HG03159 (cell line): ENCODE measurements at regions not wholly inside any gene's neighbourhood (a gene's known extent, or its start where the extent isn't known, plus 50 kb on each side); places are given as distances from the start of the nearest gene placed in this dataset.
"Not testable (repeated sequence)": the region's sequence is repeated elsewhere in the genome, so short reads cannot be mapped to it uniquely, and the experiment has no call there.

Experiments used
- ATAC-seq: cut with Tn5 transposase; IDR thresholded peaks from one replicate; pipeline ENCODE4 v1.9.1; 2021; ENCODE audit warnings: mild to moderate bottlenecking, moderate library complexity; ENCODE audit not compliant: unreplicated experiment

DNA sequence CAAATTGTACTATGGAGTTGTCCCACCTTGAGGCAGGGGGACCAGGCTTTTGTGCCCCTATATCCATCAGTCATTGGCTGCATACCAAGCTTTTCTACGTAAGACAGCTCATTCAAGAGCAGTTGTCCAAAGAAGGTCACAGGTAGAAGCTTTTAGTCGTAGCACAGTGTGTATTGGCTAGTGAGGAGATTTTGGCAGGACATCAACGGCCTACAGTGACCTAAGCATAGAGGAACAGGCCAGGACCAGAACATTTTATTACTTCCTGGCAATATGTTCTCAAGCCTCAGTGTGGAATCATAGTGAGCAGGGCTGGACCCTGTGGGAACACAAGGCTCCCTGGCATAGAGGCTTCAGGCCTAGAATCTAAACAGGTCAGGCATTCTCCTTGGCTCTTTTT lies 105.4 kb upstream of the ANKRD28 start:
- no peak for ATAC-seq

DNA sequence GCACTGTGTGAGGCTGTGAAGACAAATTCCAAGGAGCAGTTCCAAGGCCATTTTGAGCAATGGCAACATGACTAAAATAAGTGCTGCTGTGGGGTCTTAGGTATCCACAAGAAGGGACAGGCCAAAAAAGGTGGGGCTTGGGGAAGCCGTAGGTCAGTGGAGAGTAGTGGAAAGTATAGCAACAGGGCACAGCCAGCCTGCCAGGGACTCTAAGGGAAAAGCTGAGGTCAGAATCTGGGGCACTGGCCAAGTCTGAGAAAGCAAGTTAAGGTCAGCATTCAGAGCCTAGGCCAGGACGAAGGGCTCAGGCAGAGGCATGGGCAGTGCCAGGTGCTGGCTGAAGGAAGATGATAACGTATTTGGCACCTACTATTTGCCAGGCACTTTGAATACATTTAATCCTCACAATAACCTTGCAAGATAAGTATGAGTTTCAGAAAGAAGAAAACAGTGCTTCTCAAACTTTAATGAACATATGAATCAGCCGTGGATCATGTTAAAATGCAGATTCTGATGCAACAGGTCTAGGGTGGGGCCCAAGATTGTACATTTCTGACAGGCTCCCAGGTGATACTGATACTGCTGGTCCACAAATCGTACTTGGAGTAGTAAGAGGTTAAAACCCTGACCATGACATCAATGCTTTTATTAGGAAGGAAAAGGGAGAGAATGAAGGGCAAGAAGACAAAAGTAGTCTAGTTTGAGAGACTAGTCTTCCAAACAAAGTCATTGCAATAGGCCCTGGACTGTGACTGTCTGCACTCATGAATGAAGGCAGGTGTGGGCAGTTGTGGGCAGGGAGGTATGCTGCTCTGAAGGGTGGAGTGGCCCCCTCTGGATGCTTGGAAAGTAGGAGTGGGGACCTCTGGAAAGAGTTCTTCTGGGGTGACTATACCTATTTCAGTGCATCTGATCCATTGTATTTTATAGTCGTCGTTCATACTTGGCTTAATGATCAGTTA lies 106.3 kb upstream of the ANKRD28 start:
- no peak for ATAC-seq

DNA sequence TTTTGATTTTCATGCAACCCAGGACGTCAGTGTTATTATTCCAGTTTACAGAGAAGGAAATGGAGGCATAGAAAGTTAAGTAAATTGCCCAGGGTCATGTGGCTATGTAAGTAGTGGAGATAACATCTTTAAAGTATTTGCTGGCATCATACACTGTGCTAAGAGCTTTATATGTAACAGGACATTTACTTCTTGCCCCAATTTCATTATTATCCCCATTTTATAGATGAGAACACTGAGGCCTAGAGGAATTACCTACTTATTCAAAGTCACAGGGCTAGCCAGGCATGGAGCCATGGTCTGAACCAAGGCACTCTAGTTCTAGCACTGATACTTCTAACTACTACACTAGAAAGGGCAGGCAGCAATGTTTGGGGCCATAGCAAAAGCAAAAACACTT lies 107.3 kb upstream of the ANKRD28 start:
- no peak for ATAC-seq

DNA sequence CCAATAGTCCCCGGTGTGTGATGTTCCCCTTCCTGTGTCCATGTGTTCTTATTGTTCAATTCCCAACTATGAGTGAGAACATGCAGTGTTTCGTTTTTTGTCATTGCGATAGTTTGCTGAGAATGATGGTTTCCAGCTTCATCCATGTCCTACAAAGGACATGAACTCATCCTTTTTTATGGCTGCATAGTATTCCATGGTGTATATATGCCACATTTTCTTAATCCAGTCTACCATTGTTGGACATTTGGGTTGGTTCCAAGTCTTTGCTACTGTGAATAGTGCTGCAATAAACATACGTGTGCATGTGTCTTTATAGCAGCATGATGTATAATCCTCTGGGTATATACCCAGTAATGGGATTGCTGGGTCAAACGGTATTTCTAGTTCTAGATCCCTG lies 109.6 kb upstream of the ANKRD28 start:
- ATAC-seq: not testable (repeated sequence)

DNA sequence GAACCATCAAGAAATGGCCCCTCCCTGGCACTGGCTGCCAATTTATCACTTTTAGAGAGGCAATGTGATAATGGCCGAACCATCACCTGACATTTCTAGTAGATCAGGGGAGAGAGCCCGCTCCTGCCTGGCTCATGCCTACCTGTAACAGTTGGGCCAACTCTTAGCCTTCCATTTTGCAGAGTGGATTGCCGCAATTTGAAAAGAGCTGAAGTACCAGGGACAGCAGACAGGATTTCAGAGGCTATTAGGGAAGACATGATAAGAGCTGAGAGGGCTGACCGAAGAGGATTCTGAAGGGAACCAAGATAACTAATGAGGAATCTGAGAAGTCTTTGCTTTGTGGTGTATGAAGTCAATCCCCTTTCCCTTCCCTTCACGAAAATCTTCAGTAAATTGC lies 121.2 kb upstream of the ANKRD28 start:
- no peak for ATAC-seq

DNA sequence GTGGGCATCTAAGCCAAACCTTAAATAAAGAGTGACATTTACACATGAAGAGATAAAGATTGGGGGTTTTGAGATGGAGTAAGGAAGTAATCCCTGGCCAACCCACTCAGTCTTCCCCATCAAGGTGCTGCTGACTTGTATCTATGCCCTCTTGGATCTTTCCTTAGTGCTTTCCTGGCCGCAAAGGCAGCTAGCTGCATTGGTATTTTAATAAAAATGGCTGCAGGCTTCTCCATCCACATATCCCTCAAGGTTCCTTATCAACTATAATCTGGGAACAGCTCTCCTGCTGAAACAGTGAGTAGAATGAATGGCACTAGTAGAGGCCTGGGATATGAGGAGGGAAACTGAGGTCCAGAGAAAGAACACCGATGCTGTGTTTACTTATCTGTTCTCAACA lies 122.2 kb upstream of the ANKRD28 start:
- ATAC-seq: no peak

DNA sequence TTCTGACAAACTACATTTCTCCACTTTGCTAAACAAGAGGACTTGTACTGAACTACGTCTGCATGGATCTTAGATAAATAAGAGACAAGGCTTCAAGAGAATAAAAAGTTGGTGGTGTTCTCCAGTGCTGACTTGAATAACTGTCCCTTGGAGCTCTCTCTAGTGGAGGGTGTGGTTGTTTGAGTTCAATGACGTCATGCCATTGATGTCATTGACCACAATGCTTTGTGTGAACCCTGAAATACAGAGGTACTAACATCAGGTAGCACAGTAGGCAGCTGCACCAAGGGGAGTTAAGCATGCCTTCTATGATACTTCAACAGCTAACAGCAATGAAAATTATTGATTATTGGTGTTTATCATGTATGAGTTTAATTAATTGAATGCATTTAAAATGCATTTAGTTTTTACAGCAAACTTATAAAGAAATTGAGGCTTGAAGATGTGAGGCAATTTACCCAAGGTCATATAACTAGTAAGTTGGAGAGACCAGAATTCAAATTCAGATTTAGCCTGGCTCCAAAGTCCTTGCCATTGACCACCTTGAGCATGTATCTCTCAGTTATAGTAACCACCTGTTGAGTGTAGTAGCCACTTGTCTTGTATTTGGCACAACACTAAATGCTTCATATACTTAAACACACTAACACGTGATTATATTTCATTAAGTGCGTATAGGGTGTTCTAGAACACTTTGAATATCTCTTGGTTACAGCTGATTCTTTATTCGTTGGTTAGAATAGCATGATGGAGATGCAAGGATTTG lies 126.0 kb upstream of the ANKRD28 start:
- no peak for ATAC-seq

DNA sequence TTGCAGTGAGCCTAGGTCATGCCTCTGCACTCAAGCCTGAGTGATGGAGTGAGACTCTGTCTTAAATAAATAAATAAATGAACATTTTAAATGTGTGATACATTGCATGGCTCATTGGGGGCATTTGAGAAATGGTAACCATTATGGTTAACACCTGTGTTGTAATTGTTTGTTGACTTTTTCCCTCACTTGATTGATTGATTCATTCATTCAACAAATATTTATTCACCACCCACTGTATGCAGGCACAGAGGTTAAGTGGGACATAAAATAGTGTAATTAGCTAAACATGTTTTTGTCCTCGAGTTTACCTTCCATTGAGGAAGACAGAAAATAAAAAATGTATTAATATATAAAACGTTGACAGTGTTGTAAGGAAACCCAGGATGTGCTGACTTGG lies 127.1 kb upstream of the ANKRD28 start:
- no peak for ATAC-seq

DNA sequence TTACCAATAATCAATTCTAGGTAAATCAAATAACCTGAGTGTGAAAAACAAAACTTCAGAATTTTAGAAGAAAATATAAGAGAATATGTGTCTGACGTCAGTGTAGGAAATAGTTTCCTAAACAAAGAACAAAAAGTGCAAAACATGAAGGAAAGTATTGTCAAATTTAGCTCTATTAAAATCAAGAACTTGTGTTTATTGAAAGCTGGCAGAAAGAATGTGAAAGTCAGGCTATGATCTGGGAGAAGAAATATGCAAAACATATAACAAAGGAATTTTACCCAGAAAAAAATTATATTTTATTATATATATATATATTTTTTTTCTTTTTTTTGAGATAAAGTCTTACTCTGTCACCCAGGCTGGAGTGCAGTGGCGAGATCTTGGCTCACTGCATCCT lies 129.1 kb upstream of the ANKRD28 start:
- ATAC-seq: no peak

DNA sequence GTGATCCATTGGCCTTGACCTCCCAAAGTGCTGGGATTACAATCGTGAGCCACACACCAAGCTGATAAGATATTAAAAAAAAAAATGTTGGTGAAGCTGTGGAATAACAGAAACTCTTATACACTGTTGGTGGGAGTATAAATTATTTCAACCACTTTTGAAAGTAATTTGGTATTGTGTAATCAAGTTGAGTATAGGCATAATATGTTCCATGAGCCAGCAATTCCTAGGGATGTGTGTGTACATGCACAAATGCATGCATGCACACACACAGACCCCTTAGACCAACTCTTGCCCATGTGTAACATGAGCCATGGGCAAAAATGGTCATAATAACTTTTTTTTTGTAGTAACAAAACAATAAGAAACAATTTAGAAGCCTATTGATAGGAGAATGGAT lies 130.2 kb upstream of the ANKRD28 start:
- no peak for ATAC-seq

DNA sequence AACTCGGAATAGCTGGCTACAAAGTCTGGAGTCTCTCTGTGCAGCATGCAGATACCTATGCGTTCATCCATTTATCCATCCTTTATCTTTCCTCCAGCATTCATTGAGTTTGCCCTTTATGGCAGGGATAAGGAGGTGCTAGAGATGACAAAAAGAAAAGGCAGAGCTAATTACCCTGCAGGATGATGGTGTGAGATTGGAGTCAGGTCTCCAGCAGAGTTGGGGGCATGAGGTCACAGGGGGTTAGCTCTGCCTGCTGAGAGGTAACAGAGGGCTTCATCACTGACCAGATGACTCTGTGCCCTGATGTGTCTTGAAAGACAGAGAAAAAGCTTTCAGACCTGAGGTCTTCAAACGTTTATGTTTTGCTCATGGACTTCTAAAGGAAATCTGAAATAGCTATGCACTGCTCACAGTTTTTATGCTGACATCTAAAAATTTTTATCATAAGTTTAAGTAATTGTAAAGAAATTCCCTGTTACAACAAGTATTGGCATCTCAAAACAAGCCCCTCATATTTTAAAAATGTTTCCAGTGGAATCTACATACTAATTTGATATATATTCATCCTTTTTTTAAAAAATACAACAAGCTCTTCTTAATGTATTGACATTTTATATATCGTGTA lies 132.3 kb upstream of the ANKRD28 start:
- no peak for ATAC-seq

DNA sequence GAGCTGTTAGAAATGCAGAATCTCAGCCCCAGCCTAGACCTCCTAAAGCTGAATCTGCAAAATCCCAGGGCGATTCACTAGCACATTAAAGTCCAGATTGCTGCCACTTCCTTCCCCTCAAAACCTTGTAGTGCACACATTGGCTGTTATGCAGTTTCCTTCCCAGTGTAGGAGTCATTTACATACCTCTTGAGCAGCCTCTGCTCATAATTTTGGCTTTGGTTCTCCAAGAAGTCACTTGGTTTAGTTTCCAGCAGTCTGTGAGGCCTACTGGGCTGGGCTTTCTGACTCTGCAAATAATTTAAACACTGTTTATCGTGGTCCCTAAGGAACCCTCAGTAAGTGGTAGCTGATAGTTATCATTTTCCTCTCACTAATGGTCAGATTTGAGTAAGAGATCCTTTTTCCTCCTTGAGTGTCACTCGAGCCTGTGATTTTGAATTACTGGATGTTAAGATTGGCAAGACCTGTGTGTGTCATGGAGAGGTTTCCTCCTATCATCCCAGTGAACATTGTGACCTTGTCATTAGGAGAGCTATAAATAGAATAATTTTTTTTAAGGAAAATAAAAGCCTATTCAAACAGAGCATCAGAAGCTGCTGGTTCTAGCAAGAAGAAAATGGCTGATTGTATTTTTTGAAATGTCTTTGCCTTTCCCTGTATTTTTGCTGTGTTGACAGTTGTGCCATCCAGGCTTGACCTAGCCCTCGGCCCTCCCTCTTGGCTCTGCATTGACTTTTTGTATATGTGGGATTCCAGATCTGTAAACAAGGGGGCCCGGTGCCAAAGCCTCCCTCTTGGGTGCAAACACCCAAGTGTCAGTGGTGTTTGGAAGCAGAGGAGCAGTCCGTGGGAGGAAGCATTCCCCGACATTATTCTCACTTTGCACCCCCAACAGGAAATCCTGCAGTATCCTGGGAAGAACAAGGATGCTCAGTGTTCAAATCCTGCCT lies 134.8 kb upstream of the ANKRD28 start:
- ATAC-seq: no peak

DNA sequence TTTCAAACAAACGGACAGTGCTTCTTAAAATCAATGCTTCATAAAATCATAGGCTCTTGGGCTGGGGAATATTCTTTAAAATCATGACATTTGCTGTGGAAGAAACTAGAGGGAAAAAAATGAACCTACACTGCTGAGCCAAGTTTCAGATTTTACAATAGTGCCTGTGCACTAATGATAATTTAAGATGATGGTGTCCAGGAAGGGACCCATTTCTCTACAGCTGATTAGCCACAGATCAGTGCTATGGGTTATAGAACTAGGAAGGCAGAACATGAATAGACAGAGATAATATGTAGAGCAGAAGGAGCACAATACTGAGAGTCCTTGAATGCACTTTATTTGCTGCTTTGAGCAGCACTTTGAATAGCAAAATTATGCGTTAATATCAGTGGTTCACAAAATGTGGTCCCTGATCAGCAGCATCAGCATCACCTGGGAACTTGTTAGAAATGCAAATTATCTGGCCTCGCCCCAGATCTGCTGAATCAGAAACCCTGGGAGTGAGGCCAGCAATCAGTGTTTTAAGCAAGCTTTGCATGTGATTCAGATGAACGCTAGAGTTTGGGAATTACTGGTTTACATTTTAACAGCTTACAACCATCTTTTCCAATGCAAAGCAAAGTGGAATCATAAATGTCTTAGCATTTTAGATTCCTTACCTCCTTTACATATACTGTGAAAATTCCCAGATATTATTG lies 135.8 kb upstream of the ANKRD28 start:
- no peak for ATAC-seq

DNA sequence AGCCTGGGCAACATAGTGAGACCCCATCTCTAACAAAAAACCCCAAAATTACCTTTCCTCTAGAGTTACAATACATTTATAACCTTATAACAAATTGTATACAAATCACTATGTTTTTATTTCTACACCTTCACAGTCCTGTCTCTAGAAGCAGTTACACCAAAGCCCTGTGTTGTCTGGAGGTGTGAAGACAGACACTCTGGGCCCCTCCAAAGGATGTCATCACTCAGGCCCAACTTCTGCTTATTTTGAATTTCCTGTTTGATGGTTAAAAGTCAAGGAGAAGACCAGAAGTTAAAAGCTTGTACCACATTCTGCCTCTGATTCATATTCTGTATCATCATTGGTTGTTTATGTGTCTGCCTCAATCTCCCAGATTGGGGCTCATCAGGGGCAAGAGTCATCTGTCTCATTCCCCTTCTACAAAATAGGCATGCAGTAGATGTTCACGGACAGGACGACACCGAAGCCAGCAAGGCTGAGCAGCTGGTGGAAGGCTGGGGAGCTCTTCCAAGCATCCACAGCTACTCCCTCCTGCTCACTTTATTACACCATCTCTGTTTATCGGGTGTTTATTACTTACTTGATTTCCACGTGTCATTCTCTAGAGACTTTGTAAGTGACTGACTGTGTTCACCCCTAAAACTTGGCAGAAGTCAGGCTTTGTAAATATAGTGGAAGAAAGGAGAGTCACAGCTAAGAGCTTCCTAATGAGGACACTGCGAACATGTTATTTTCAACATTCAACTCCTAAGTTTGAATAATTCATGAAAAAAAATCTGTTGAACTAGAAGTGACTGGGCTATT lies 136.8 kb upstream of the ANKRD28 start:
- ATAC-seq: no peak

DNA sequence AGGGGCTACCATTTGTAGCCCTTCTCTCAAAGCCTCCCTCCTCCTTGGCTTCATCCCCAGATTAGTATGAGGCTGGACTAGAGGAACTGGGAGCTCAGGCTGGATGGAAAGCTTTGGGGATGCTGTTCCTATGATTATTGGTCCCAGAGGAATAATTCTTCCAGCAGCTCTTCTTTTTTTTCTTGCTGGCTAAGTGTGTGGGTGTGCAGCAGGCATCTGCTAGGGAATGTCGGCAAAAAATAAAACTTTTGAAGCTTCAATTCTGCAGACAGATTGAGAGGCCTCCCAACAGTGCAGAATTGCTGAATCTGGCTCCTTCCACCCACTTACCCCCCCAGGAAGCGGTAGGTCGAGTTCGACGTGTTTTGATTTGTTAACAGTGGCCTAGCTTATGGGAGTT lies 138.5 kb upstream of the ANKRD28 start:
- ATAC-seq: no peak

DNA sequence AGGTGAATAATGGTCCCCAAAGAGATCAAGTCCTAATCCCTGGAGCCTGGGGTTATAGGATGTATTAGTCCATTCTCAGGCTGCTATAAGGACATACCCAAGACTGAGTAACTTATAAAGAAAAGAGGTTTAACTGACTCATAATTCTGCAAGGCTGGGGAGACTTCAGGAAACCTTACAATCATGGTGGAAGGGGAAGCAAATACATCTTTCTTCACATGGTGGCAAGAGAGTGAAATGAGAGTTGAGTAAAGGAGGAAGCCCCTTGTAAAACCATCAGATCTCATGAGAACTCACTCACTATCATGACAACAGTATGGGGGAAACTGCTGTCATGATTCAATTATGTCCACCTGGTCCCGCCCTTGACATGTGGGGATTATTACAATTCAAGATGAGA lies 142.9 kb upstream of the ANKRD28 start:
- no peak for ATAC-seq

DNA sequence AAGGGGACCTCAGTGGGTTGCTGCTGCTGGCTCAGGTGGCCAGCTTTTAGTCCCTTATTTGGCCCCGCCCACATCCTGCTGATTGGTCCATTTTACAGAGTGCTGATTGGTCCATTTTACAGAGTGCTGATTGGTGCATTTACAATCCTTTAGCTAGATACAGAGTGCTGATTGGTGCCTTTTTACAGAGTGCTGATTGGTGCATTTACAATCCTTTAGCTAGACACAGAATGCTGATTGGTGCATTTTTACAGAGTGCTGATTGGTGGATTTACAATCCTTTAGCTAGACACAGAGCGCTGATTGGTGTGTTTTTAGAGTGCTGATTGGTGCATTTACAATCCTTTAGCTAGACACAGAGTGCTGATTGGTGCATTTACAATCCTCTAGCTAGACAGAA lies 143.7 kb upstream of the ANKRD28 start:
- ATAC-seq: not testable (repeated sequence)

DNA sequence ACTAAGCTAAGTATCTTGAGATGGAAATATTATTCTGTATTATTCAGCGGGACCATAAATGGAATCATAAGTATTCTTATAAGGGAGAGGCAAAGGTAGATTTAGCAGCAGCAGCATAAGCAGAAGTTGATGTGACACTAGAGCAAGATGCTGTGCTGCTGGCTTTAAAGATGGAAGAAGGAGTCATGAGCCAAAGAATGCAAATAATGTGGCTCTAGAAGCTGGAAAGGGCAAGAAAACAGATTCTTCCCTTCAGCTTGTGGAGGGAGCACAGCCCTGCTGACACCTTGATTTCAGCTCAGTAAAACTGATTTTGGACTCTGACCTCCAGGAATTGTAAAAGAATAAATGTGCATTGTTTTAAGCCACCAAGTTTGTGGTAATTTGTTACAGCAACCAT lies 144.2 kb upstream of the ANKRD28 start:
- ATAC-seq: no peak

DNA sequence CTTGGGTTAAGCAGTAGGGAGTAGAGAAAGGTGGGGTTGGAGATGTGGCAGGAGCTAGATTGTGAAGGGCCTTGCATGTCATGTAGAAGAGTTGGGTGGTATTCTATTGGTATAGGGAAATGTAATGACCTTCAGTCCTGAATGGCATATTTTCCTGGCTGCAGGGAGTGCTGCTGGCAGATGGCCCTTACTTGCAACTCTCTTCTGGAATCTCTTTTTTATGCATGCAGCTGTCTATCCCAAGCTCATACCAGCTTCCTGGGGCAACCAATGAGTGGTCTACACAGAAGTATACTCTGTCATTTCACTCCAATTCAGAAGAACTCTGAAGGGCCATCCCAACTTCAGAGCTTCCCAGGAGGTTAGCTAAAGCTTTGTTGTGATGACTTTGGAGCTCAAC lies 144.7 kb upstream of the ANKRD28 start:
- no peak for ATAC-seq
